GM21528 (cell line): ENCODE measurements at regions not wholly inside any gene's neighbourhood (a gene's known extent, or its start where the extent isn't known, plus 50 kb on each side); places are given as distances from the start of the nearest gene placed in this dataset.
"Not testable (repeated sequence)": the region's sequence is repeated elsewhere in the genome, so short reads cannot be mapped to it uniquely, and the experiment has no call there.

Source experiments
- ATAC-seq: cut with Tn5 transposase; IDR thresholded peaks from one replicate; pipeline ENCODE4 v1.9.1; 2021; ENCODE audit warnings: mild to moderate bottlenecking, moderate library complexity; ENCODE audit not compliant: unreplicated experiment, low FRiP score

DNA sequence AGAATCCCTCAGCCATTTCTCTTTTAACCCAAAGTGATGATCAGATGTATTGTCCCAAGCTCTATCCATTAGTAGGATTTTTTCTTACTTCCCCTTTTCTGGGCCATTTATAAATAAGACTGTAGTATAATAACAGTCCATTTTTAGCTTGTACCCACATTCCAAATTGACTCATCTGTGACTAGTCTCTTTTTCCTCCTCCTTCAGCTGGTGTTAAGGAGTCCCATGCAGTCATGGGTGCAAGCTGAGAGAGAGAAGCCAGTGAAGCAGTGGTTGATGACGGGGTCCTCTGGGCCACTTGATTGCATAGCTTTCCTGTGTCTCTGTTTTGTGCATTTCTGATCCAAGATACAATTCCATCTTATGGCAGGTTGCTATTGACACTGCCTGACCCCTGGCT is 476.0 kb upstream of the CD180 start:
- no peak for ATAC-seq

DNA sequence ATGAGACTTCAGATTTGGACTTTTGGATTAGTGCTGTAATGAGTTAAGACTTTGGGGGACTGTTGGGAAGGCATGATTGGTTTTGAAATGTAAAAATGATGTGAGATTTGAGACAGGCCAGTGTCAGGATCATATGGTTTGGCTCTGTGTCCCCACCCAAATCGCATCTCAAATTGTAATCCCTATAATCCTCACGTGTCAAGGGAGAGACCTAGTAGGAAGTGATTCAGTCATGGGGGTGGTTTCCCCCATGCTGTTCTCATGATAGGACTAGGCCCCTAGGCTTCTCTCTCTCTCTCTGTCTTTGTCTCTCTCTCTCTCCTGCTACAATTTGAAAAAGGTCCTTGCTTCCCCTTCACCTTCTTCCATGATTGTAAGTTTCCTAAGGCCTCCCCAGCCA is 473.3 kb upstream of the CD180 start:
- no peak for ATAC-seq

DNA sequence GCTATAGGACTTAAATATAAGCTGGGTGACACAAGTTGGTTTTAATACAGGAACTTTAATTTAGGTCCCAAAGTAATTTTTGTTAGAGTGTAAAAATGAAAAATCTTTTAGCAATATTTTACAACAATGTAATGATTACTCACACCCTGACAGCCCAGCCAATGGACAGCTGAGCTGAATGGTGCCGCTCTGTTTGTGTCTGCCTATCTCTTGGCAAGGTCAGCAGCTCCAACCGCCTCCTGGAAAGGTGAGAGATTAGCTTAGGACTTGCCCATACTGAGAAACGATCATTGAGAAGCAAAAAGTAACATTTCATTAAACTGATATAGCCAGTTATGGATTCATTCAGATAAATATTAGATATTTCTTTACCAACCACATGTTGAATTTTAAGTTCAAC is 463.6 kb upstream of the CD180 start:
- no peak for ATAC-seq

DNA sequence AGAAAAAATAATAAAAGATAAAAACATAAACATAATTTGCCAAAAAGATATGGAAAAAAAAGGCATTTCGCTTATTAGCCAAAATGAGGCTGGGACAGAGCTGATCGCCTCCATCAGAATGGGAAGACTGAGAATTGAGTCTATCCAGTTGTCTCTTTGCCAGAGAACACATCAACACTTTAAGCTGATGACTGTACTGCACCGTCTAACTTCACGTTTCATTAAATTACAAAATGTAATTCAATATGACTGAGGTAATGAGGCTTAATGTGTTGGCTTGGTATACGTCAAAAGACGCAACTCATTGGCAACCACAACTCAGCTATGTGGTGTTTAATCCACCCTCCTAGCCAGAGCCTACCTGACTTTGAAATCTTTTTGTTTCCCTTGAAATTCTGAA is 462.7 kb upstream of the CD180 start:
- ATAC-seq = no peak

DNA sequence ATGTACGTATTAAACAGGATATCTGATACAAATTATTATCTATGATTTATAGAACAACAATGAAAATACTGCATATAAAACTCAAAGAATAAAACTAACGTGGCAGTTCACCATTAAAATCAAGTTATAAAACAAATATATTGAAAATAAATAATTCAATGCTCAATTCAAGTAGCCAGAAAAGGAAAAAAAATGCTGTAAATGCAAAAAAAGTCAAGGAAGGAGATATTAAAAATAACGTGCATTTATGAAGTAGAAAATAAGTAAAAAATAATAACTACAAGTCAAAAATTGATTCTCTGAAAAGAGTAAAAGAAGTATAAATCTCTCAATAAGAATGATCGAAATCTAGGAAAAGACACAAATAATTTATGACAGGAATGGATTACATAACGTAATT is 460.5 kb upstream of the CD180 start:
- ATAC-seq = no peak

DNA sequence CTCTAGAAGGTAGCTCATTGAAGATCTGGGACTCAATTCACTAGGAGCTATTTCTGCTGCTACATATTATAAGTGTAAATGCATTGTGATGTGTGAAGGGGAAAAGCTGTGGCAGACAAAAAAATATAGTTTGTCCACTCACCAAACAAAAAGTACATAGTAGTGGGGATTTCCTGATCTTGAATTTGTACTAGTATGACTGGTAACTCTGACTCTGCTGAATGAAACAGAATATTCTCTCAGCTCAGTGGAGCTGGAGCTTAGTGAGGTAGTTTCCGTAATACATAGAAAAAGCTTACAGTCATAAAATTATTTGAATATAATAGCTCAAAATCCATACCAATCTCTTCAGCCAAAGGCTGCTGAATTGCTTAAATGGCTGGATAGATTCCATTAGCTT is 455.6 kb upstream of the CD180 start:
- ATAC-seq = no peak

DNA sequence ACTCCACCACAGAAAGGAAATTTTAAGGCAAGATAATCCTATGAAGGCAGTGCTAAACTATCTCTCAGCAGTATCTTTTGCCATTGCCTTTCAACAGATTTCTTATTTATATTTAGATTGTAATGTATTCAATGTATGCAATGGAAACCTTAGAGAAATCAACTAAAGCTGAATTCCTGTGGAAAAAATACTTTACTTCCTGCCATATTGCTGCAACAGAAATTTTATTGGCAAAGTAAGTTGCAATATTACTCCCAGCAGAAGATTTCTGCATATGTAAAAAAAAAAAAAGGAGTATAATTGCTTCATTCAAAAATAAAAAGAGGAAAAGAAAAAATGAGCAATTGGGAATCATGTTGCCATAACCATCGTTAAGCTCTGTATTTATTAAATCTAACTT is 454.6 kb upstream of the CD180 start:
- no peak for ATAC-seq

DNA sequence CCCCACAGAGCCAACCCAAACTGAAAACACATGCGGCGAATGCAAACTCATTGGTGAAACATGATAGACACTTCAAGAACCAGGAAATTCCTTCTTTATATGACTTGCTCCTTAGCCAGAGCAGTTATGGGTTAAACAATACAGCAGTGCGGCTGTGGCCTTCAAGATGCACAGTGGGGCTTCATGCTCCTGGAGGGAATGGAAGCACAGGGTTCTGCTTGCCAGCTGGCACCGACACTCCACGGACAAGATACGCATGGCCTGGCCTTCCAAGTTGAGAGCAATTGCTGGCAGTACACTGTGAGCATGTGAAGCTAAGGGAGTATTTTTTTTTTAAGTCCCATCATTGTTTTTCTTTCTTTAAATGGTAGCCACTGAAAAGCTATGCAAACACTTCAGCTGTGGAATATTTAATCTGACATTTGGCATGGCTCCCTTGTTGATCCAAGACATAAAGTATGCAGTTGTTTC is 451.6 kb upstream of the CD180 start:
- no peak for ATAC-seq

DNA sequence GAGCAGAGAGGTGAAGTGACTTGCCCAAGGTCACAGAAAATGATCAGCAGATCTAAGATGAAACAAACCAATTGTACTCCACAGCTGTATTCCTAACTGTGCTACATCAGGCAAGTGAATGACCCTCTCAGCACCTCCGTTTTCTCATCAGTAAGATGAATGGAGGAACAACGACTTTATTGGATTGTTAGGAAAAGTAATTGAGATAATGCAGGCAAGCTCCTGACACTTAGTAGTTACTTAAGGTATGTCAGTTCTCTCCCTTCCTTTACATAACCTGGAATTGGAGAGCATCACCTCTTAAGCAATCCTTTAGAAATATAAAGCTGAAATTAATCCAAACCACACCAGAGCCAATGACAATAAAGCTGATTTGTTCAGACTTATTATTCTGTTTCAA is 451.2 kb upstream of the CD180 start:
- no peak for ATAC-seq

DNA sequence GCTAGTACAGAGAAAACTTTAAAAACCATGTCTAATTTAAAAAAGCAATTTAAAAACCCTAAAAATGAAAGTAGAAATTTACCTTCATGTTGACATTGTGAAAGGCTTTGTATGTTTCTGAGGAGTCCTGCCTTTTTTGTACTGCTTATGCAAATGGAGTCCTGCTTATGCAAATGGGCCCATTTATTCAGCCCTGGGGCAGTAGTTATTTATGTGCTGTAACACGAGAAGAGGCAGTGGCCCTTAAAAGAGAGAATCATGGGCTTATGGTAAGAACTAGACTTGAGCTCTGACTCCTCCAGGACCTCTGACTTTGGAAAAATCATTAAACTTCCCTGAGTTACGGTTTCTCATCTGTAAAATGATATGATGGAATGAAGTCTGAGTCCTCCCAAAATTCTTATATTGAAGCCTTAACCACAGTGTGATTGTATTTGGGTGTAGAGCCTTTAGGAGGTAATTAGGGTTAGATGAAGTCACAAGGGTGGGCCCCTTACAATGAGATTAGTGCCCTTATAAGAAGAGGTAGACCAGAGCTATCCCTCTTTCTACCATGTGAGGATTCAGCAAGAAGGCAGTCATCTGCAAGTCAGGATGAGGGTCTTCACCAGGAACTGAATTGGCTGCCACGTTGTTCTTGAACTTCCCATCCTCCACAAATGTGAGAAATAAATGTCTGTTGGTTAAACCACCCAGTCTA is 447.8 kb upstream of the CD180 start:
- ATAC-seq = no peak

DNA sequence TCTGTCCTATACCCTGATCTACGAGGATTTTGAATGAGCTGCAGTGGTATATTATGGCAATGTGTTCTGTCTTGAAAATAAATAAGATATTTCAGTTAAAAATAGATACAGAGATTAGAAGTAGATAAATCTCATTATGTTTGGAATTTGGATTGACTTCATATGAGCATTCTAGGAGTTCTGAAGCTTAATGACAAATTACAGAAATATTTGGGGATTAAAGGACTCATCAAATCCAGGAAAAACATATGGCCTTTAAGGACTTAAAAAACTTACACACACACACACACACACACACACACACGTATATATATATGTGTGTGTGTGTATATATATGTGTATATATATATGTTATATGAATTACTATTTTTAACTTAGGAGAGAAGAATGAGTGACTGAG is 446.9 kb upstream of the CD180 start:
- no peak for ATAC-seq

DNA sequence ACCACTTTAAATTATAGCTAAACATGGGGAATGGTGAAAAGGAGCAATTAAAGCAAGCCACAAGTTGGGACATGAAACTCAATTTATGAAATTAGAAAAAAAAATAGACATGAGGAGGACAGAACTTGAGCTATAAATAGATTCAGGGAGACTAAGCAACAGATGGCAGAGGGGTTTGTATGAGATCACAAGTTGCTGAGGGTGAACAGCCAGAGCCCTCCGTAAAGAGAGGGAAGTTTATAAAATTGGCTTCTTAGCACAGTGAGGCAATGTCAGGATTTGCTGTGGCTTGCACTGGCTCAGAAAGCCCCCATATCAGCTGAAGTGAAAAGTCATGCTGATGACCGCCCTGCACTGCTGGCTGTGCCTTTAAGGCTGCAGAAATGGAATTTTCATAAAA is 443.4 kb upstream of the CD180 start:
- no peak for ATAC-seq

DNA sequence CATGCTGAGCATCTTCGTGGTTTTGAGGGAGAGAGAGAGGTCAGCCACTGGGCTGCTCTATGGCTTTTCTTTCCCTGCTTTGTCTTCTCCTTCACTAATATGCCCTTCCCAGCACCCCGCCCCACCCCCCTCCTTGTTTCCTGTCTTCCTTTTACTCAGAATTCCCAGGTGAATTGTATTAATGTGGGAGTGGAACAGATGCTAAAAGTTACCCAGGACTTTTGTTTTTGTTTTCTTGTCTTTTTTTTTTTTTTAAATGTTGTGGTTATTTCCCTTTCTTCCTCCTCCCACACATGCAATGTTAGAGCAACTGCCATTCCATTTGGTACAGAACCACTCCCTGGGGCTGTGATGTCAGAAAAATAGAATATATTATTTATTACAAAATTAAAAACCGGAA is 442.7 kb upstream of the CD180 start:
- no peak for ATAC-seq

DNA sequence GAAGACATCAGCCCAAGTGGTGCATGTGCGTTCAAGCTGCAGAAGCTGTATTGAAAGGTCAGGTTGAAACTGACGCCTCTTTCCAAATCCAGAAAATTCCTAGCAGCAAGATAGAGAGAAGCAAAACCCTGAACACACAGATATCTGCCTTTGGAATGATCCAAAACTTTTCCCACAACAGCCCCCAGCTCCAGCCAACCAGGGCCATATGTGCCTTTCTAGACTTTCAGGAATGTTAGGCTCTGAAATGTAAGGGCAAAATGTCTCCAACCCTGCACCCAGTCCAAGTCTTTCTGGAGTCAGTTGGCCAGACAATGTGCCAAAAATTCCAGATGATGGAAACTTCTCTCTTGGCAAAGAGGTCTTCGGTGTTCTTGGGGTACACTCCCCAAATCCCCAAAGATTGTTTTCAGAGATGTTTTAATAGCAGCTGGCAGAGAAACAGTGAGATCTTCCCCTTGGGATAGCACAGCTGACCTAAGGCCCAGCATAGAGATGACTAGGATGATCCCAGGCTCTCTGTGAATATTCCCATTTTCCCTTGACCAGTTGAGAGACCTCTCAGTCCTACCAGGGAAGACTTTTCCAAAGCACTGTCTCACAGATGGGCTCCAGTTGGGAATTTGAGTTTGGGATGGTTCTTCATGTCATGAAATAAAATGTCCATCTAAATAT is 440.4 kb upstream of the CD180 start:
- ATAC-seq = no peak

DNA sequence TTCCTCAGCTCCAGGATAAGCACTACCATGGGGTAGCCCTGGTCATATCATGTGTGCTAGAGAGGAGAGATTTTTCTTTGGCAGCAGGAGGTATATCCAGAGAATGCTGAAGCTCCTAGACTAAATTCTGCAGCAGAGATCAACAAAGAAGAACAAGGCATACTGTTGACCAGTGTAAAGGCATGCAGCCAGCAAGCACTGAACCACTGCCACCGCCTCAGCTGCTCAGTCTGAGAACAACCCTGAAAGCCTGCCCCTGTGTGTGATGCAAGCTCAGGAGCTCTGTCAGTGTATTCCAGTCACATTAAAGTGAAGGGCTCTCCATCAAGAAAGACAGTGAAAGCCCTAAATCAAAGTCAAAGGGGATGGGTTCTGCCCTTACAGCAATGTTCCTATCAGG is 439.5 kb upstream of the CD180 start:
- ATAC-seq = no peak

DNA sequence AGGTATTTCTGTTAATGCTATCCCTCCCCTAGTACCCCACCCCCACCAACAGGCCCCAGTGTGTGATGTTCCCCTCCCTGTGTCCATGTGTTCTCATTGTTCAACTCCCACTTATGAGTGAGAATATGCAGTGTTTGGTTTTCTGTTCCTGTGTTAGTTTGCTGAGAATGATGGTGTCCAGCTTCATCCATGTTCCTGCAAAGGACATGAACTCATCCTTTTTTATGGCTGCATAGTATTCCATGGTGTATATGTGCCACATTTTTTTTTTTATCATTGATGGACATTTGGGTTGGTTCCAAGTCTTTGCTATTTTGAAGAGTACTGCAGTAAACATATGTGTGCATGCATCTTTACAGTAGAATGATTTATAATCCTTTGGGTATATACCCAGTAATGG is 430.5 kb upstream of the CD180 start:
- ATAC-seq = not testable (repeated sequence)

DNA sequence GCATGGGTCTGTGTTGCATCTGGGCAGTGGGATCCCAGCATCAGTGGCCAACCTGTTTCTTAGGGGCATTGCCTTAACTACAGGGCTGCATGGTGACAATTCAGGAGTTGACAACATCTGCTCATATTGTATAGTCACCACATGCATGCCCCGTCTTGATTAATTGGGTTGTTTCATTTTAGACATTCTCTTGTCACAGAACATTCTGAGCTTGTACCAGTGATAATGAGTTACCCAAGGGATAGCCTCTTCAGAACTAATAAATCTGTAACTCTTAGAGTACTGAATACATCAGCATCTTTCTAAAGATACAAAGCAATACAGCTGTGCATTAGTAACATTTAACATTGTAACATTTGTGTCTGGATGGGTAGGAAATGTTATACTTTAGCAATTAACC is 426.5 kb upstream of the CD180 start:
- no peak for ATAC-seq

DNA sequence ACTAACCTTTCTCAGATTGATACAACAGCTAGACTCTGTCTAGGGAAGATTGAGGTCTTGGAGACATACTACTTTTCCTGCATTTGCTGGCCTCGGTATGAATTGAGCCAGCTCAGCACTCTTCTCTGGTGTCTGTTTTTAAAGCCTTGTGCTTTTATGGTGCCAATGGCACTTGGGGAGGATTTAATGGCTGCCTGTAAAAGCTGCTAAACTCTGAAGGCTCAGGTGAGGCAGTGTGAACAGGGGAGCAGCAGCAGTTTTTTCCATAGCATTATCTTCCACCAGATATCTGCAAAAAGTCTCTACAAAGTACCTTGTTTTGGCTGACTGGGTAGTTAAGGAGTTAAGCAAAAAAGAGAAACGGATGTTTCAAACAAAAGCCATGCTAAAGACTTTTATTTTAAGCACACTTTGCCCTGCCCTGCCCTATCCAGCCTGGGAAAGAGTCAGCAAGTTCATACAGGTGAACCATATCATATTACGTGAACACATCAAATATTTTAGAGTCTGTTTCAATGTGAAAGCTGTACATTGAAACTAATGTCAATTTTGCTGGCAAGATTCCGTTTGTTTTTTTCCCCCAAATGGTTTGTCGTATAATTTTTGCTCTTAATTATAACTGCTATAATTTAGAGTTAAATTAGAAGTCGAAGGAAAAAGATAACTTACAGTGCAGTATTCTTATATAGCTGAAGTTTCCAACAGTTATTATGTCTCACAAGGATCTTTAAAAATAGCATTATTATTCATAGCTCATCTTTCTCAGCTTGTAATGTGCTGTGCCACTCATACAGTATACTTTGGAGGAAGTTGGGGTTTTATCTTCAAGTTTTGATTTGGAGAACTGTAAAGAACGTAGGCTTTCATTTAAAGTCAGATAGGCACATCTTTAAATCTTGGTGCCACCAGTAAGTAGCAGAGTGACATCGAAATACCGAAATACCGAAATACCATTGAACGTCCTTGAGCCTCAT is 424.1 kb upstream of the CD180 start:
- no peak for ATAC-seq

DNA sequence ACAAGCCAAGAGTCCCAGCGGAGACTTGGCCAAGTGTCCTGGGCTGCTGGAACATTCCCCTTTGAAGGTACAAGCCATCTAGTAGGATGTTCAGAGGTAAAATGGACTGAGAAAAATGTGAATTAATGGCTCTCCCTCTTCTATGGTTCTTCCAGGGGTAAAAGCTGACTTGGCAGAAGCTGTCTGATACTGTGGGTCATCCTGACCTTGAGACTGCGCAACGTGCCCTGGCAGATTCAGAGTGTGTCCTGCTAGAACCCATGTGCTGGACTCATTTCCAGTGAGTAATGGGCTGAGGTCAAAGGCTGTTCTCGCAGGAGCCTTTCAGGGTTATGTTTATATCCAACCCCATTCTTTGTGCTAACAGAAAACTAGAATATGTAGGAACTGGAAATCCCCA is 423.0 kb upstream of the CD180 start:
- ATAC-seq = no peak

DNA sequence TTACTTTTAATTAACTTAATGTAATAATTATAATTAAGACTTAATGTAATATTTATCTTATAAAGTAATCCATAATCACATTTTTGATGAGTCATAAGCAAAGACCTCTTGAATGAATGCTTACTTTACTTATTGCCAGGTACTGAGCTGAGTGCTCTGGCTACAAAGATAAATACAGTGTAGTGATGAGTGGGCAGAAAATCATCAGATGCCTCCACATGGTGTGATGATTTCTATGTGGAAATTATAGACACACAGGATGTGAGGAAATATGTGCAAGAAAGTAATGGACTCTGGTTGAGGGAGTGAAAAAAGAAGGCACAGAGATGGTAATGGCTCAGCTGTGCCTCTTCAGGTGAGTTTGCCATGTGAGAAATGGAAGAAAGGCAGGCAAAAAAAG is 422.6 kb upstream of the CD180 start:
- no peak for ATAC-seq

DNA sequence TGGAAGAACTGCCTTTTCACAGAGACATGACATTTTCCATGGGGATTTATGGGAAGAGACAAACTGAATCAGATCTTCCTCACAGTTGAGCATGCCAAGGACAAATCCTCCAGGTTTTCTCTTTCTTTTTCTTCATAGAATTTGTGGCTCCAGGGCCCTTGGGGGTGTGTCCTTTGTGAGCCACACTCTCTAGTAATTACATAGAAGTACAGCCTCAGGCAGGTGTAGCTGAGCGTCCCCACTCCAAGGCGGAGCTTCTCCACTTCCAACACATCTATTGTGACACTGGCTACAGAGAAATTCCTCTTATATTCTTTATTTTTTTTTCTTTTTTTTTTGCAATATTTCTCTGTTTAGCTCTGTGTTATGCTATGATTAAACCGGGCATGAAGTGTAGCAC is 420.5 kb upstream of the CD180 start:
- no peak for ATAC-seq
